Limb (tissue), 2 donors: ENCODE measurements at regions not wholly inside any gene's neighbourhood (a gene's known extent, or its start where the extent isn't known, plus 50 kb on each side); places are given as distances from the start of the nearest gene placed in this dataset.

Experiments used
- DNase-seq, 2 donors: peaks; one replicate each; pipeline ENCODE4 v3.0.0-alpha.2; 2016; ENCODE audit errors: extremely low spot score in 2 of 2

- DNase-seq: no peak
These were observed 73.8 kb downstream of the CBLN2 start for GRCh38 chr18:72470391-72470790.

DNA sequence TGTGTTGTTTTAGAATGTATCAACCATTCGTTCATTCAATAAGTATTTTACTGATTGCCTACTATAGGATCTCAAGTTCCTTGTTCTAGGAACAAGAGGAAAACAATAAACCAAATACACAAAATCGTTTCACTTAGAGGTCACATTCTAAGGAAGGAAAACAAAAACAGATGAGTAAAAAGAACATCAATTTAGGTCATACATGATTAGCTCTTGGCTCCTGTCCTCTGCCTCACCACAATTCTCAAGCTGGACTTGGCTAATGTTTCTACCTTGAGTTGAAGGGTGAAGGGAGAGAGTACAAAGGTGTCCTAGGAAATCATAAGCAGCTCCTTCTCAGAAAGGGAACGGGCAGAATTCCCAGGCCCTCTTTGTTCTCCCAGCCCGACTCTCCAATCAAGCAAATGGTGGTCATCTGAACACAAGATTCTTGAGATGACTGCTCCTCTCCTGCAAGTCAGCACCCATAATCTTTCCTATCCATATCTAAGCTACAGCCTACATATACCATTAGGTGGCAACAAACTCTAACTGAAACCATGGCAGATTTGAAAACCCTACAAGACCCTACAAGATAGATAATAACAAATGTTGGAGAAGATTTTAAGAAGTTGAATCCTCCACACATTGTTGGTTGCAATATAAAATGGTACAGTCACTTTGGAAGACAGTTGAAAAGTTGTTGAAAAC is 76.0 kb downstream of the CBLN2 start:
- no peak for DNase-seq

- no peak for DNase-seq
These were observed 83.9 kb downstream of the CBLN2 start for GRCh38 chr18:72460210-72460680.

DNA sequence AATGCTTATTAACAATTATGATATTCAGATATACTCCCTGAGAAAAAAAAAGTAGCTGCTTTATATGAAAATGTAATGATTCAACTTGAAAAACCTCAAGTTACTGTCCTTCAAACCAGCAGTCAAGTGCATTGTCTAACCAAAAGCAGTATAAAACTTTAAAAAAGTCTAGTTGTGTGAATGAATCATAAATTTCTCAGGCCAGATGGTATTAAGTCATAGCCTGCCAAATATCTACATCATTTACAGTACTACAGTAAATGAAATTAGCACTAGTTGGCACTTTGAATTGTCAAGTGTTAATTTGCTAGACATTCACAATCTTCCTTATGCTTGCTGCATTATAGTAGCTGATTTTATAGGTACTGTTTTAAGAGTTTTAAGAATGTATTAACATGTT is 85.9 kb downstream of the CBLN2 start:
- no peak for DNase-seq

DNA sequence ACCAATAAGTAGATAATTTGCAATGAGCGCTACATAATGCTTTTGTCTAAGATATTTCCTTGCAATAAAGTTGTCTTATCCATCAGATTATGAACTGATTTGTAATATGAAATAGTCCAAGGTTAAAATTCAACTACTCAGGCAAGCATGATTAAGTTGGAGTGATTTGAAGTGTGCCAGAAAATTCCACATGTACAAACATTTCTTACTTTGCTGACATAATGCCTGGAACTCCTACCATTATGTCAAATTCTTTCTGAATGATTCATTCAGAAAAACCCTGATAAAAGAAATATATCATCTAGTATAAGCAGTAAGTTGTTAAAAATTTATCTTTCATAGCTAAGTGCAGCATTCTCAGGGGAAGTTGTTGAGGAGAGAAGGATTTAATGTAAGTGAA is 87.3 kb downstream of the CBLN2 start:
- DNase-seq: no peak

DNA sequence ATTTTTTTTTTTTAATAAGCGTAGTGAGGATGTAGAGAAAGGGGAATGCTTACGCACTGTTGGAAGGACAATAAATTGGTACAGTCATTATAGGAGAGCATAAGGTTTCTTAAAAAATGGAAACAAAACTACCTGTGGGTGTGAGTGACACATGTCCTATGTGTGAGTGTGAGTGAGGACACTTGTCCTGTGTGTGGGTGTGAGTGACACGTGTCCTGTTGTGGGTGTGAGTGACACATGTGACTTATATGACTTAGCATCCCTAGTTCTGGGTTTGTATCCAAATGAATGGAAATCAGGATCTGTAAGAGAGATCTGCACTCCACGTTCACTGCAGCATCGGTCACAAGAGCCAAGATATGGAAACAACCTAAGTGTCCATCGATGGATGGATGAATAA is 91.8 kb downstream of the CBLN2 start:
- DNase-seq: no peak

- DNase-seq: no peak
These were observed 99.4 kb downstream of the CBLN2 start for GRCh38 chr18:72444798-72445155.

DNA sequence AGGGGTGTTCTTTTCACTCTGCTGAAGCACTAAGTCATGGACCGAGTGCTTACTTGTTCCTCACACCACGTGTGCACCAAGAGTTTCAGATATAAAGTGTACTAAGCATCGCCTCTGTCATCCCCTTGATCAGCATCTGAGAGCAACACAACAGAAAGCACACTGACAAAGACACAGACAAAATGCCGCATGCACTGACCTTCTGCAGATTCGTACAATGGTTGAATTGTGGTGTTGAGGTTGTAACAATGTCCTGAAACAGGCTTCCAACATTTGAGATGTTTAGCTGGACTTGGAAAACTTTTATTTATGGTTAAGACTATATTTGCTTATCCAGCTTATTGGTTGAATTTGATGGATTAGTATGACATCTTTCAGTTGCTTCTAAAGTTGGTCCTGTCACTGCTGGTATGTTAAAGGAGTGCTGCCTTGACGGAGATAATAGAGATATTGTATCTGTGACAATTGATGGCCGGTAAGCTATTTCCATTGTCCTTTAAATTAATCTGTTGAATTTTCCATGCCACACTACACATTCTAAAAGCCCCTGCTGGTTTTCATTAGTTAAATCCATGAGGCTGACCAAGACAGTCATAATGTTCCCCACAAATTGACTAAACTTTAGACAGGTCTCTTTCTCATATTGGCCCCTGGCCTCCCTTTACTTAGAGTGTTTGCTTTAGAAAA is 99.9 kb downstream of the CBLN2 start:
- DNase-seq: no peak

GRCh38 chr18:72436401-72436800 is 107.7 kb downstream of the CBLN2 start:
- DNase-seq: no peak

DNA sequence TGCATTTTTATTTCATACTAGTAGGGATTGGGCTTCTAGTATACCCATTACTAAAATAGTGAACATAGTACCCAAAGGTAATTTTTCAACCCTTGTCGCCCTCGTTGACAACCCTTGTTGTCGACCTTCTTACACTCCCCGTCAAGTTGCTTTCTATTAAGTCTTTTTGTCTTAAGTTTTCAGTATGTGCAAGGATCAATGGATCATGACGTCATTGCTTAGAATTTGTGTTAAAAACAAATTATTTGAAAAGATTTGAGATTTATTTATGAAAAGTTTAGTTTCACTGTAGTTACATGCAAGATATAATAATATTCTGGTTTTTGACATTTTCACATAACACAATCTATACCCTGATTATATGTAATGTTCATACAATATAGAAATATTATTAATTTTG is 110.4 kb downstream of the CBLN2 start:
- no peak for DNase-seq

- no peak for DNase-seq
These were observed 116.4 kb downstream of the CBLN2 start for GRCh38 chr18:72427721-72428120.

DNA sequence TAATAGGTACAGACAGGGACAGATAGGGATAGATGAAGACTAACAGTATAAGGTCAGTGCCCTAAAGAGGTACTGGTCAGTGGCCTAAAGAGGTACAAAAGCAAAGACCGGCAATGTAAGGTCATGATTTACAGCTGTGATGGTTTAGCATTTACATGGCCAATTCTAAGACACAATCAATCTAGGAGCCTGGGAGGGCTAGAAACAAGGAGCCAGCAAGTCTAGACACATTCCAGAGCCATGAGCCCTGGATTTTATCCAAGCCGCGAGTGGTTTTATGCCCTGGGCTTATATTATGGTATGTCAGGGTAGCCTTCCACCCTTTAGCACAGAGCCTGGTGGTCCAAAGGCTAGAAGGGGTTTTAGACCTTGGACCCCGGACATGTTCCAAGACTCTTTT is 124.2 kb downstream of the CBLN2 start:
- DNase-seq: no peak

GRCh38 chr18:72412927-72413326 is 131.2 kb downstream of the CBLN2 start:
- DNase-seq: no peak

DNA sequence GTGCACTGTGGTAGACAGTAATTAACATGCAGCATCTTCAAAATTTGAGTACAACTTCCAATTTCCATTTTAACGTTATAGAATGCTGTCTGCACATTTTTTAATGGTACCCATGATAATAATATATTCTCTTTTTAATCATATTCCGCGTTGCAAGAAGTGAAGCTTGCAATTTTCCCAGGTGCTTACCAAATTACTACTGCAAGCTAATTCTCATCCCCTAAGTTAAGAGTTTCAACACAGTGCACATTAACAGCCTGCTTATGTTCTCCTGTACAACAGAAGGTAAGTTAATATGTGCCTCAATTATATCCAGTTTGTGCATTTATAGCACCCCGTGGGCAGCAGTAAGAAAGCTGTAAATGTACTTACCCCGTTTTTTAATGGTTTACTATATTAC is 132.9 kb downstream of the CBLN2 start:
- no peak for DNase-seq

GRCh38 chr18:72410399-72410798 is 133.7 kb downstream of the CBLN2 start:
- no peak for DNase-seq

DNA sequence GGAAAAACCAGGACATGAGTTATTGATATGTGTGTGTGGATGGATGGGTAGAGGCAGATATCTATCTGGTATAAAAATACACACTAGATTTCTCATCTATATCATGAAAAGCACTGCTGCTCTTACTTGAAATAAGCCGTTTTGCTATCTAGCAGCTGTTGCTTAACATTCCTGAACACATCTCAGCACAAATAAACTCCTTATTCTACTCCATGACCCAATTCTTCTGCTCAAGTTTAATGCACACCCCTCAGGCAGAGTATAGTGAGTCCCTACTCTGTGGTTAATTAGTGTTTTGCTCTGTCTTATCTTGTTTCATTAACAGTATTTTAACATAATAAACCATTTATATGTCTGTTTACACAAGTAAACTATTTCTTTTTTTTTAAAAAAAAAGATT is 134.2 kb downstream of the CBLN2 start:
- no peak for DNase-seq

- no peak for DNase-seq
These were observed 137.1 kb downstream of the CBLN2 start for GRCh38 chr18:72407048-72407447.

- no peak for DNase-seq
These were observed 152.2 kb downstream of the CBLN2 start for GRCh38 chr18:72391951-72392350.

- DNase-seq: no peak
These were observed 152.7 kb downstream of the CBLN2 start for GRCh38 chr18:72391427-72391826.

GRCh38 chr18:72378016-72378415 is 166.1 kb downstream of the CBLN2 start:
- no peak for DNase-seq

DNA sequence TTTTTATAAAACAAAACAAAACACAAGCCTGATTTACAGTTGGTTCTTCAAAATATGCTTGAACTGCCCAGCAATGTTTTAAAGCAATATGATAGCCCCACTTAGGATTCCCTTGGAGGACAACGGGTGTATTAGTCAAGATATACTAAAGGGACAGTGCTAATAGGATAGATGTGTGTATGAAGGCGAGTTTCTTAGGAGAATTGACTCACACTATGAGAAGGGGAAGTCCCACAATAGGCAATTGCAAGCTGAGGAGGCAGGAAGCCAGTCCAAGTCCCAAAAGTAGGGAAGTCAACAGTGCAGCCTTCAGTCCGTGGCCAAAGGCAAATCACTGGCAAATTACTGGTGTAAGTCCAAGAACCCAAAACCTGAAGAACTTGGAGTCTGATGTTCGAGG is 167.9 kb downstream of the CBLN2 start:
- no peak for DNase-seq

DNA sequence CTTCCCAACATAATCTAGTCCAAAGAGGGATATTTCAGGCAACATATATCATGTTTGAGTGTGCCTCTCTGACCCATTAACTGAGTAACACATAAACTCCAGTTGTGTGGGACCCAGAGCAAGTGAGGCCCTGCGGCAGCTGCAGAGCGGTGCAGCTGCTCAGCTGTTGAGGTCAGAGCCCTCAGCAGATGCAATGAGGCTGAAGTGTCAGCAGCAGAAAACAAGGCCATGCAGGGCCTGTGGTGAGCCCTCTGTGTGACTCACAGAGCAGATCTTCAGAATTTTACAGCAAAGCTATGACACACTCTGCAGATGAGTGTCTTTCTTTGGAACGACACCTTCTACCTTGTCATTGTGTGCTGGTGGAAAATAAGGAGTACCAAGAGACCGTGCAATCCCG is 168.5 kb downstream of the CBLN2 start:
- peak; percentile 54 to 66 for DNase-seq

DNA sequence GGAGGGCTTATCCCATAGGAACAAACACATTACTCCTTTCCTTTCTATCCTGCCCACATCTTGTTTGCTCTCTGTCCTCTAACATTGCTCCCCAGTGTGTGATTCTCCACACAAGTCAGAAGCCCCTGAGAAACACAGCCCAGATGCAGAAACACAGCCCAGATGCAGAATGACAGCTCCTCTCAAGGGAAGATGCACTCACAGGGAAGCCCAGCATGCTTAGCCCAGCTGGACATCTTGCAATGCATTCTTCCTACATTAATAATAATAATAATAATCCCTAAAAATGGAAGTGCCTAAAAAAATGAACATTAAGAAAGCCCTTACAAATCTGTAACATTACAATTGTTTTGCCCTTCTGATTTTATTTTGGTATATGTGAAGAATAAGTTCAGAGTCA is 172.1 kb downstream of the CBLN2 start:
- DNase-seq: no peak
